GM12878 (cell line): ENCODE measurements at regions not wholly inside any gene's neighbourhood (a gene's known extent, or its start where the extent isn't known, plus 50 kb on each side); places are given as distances from the start of the nearest gene placed in this dataset.

Experiments used
- ATAC-seq: fragments of 200-7000 bp; cut with Tn5 transposase; 3 replicates; pipeline ENCODE4 v1.9.1; 2020; ENCODE audit warnings: mild to moderate bottlenecking, moderate library complexity
- BruUV-seq: library from RNA; stranded (reverse); fragments of 400-500 nt; replicated peaks from 2 replicates; lab custom pipeline; 2021; lab: Mats Ljungman, UMichigan
- CTCF ChIA-PET: fragments of 300-600 bp; sonication (Branson Sonifier 250); formaldehyde crosslinking; extraction: SDS; loops from one replicate; lab custom pipeline; 2021; ENCODE audit warnings: inconsistent platforms; lab: Yijun Ruan, JAX
- POLR2A ChIA-PET: fragments of 350-600 bp; formaldehyde crosslinking; extraction: SDS; loops from one replicate; lab custom pipeline; 2021; ENCODE audit warnings: inconsistent platforms; lab: Charles Lee
- RAD21 ChIA-PET: fragments of 300-600 bp; sonication (Branson Sonifier 250); formaldehyde crosslinking; loops from one replicate; lab custom pipeline; 2023; ENCODE audit warnings: antibody characterized with exemption; ENCODE audit not compliant: unreplicated experiment; lab: Charles Lee
- SMC1A ChIA-PET: fragments of 300-600 bp; sonication (Branson Sonifier 250); formaldehyde crosslinking; loops from one replicate; lab custom pipeline; 2023; ENCODE audit not compliant: unreplicated experiment, uncharacterized antibody; lab: Charles Lee
- DNase-seq: peaks from one replicate; pipeline ENCODE4 v3.0.0-alpha.2; 2011; ENCODE audit warnings: low read depth, low spot score
- FAIRE-seq: peaks from 3 replicates; lab custom pipeline; 2011; peaks lifted over from hg19 to GRCh38; lab: Jason Lieb, UNC
- H2AFZ ChIP-seq: 2 replicates; pipeline ENCODE4 v1.6.0; 2011; ENCODE audit warnings: low read depth, low read length, control low read depth; ENCODE audit not compliant: control insufficient read depth
- H3K27ac ChIP-seq: 2 replicates; pipeline ENCODE4 v1.5.1; 2011; ENCODE audit warnings: control low read depth; ENCODE audit not compliant: control insufficient read depth, insufficient read depth
- H3K27me3 ChIP-seq, 2 experiments: replicated peaks in 1 of 2; 2 replicates each; pipeline versions ENCODE4 v1.6.0 to v1.6.1; 2011; ENCODE audit warnings: low read length in 1 of 2; ENCODE audit not compliant: control insufficient read depth in 2 of 2, insufficient read depth in 2 of 2
- H3K36me3 ChIP-seq, 2 experiments: 2 replicates each; pipeline ENCODE4 v1.5.1; 2011; ENCODE audit warnings: low read length in 1 of 2; ENCODE audit not compliant: control insufficient read depth in 2 of 2, insufficient read depth in 2 of 2
- H3K4me1 ChIP-seq: 2 replicates; pipeline ENCODE4 v1.6.1; 2011; ENCODE audit warnings: mild to moderate bottlenecking, low read length, moderate library complexity, mixed read lengths; ENCODE audit not compliant: control insufficient read depth, insufficient read depth
- H3K4me2 ChIP-seq: 2 replicates; pipeline ENCODE4 v1.6.0; 2011; ENCODE audit warnings: control low read depth; ENCODE audit not compliant: control insufficient read depth, insufficient read depth
- H3K4me3 ChIP-seq: fragments of 200-600 bp; sonication (generic); 2 replicates; pipeline ENCODE4 v1.5.1; 2016
- H3K79me2 ChIP-seq: 2 replicates; pipeline ENCODE4 v1.6.0; 2011; ENCODE audit warnings: low read length; ENCODE audit not compliant: control insufficient read depth, insufficient read depth
- H3K9ac ChIP-seq: 2 replicates; pipeline ENCODE4 v1.8.0; 2011; ENCODE audit warnings: low read length, control low read depth, mixed read lengths; ENCODE audit not compliant: control insufficient read depth, insufficient read depth
- H3K9me3 ChIP-seq: replicated peaks from 3 replicates; pipeline ENCODE4 v1.5.1; 2011; ENCODE audit warnings: mild to moderate bottlenecking, low read length; ENCODE audit not compliant: control insufficient read depth, insufficient read depth
- H4K20me1 ChIP-seq: 2 replicates; pipeline ENCODE4 v1.6.0; 2011; ENCODE audit not compliant: control insufficient read depth, insufficient read depth
- BHLHE40 ChIP-seq, 2 experiments: fragments of 450-650 bp in 1 of 2; IDR thresholded peaks; 2 replicates each; pipeline ENCODE4 v1.6.1; 2011 to 2017; ENCODE audit warnings: low read depth in 2 of 2, borderline replicate concordance in 1 of 2, improper control_type of control experiment in 1 of 2, low read length in 1 of 2, mild to moderate bottlenecking in 1 of 2
- CHD4 ChIP-seq: fragments of 200-600 bp; sonication (generic); IDR thresholded peaks from 2 replicates; pipeline ENCODE4 v1.6.1; 2016; ENCODE audit warnings: mild to moderate bottlenecking
- EED ChIP-seq: sonication (generic); IDR thresholded peaks from 2 replicates; pipeline ENCODE4 v1.6.1; 2016; ENCODE audit warnings: antibody characterized with exemption, low read depth
- KAT2A ChIP-seq: conservative IDR thresholded peaks from 2 replicates; pipeline ENCODE4 v1.6.1; 2011; ENCODE audit warnings: low read depth, low read length; ENCODE audit not compliant: control insufficient read depth
- LARP7 ChIP-seq: fragments of 450-650 bp; IDR thresholded peaks from 2 replicates; pipeline ENCODE4 v1.6.1; 2017; ENCODE audit warnings: mild to moderate bottlenecking
- NKRF ChIP-seq: fragments of 450-650 bp; conservative IDR thresholded peaks from 2 replicates; pipeline ENCODE4 v1.6.1; 2017; ENCODE audit warnings: mild to moderate bottlenecking, moderate library complexity
- PAX5 ChIP-seq: IDR thresholded peaks from 2 replicates; pipeline ENCODE4 v1.6.1; 2011; ENCODE audit warnings: low read depth, low read length, borderline replicate concordance
- POLR2A ChIP-seq: IDR thresholded peaks from 2 replicates; pipeline ENCODE4 v1.6.1; 2011; ENCODE audit warnings: low read depth, mild to moderate bottlenecking, low read length
- SMARCA5 ChIP-seq: fragments of 450-650 bp; IDR thresholded peaks from 2 replicates; pipeline ENCODE4 v1.6.1; 2017; ENCODE audit warnings: mild to moderate bottlenecking
- SMC3 ChIP-seq: IDR thresholded peaks from 2 replicates; pipeline ENCODE4 v1.6.1; 2011; ENCODE audit warnings: low read length, improper control_type of control experiment, borderline replicate concordance
- TARDBP ChIP-seq: IDR thresholded peaks from 2 replicates; pipeline ENCODE4 v1.6.1; 2016; ENCODE audit warnings: borderline replicate concordance
- TBL1XR1 ChIP-seq: IDR thresholded peaks from 2 replicates; pipeline ENCODE4 v1.6.1; 2012; ENCODE audit warnings: low read depth, low read length, improper control_type of control experiment
- TCF7 ChIP-seq: IDR thresholded peaks from 2 replicates; pipeline ENCODE4 v1.6.1; 2014; ENCODE audit warnings: antibody characterized with exemption, borderline replicate concordance
- YBX1 ChIP-seq: fragments of 450-650 bp; IDR thresholded peaks from 2 replicates; pipeline ENCODE4 v1.6.1; 2016; ENCODE audit warnings: antibody characterized with exemption
- WGBS: methylation state at CpG from one replicate; pipeline ENCODE4 v1.1.6; 2016; ENCODE audit warnings: low lambda C conversion rate; ENCODE audit not compliant: insufficient replicate concordance, insufficient coverage; ENCODE audit errors: missing lambda C conversion rate; 5-methylcytosine and 5-hydroxymethylcytosine counted together
- in situ Hi-C: fragments of 300-500 bp; cut with MboI; formaldehyde crosslinking; loops from 9 replicates; pipeline ENCODE4 v1.14.3; 2018; ENCODE audit warnings: mixed read lengths
- intact Hi-C: fragments of 100-400 bp; cut with micrococcal nuclease; formaldehyde crosslinking; loops from one replicate; pipeline ENCODE4 v1.14.2; 2022; ENCODE audit not compliant: unreplicated experiment
- TF ChIP-seq, protein P1 (sequence below): fragments of 450-650 bp; IDR thresholded peaks from 2 replicates; pipeline ENCODE4 v1.6.1; 2017; ENCODE audit warnings: low read depth, mild to moderate bottlenecking, moderate library complexity
- TF ChIP-seq, protein P2 (sequence below): IDR thresholded peaks from 2 replicates; pipeline ENCODE4 v1.6.1; 2011; ENCODE audit warnings: low read depth, mild to moderate bottlenecking, low read length, moderate library complexity, borderline replicate concordance; ENCODE audit errors: extremely low read depth
- TF ChIP-seq, protein P3 (sequence below): IDR thresholded peaks from 2 replicates; pipeline ENCODE4 v1.6.1; 2011; ENCODE audit warnings: mild to moderate bottlenecking, low read depth, low read length, moderate library complexity; ENCODE audit not compliant: insufficient replicate concordance

GRCh38 chr22:25368271-25368670, 148.8 kb downstream of the CRYBB2 start:
- WGBS = 67% methylated on average over 5 of the region's 5 CpGs
- POLR2A ChIA-PET = no interaction called here
- no peak for FAIRE-seq

More at GRCh38 chr22:25368271-25368670, 148.8 kb downstream of the CRYBB2 start:
- ChIA-PET CTCF (interaction anchor here (0.6 kb wide), 1 partner anchor 54 kb away, joined by 3 read pairs; no protein-coding TSS in a partner anchor), RAD21 (no interaction called here), SMC1A (no interaction called here)
- DNase-seq = no peak
- no peak for ATAC-seq
- Histone ChIP-seq H3K27me3 (no peaks in the 10 kb centered on the region), H3K4me1 (peaks cover 5% of the 10 kb centered on the region; the same call in 1 of the 2 replicates), H3K9ac (no peak overlapping the region), H3K9me3 (no peaks in the 10 kb centered on the region), H4K20me1 (no peaks in the 10 kb centered on the region; the same call in 1 of the 2 replicates), H3K4me3 (no peak overlapping the region), H3K27ac (no peak overlapping the region), H3K4me2 (no peak overlapping the region), H3K79me2 (no peaks in the 10 kb centered on the region), H3K36me3 (peaks cover 0 to 12% of the 10 kb centered on the region in 2 experiments), H2AFZ (no peak overlapping the region)
- intact Hi-C loops (no loop called here), in situ Hi-C loops (no loop called here)
- no TSS peak for BruUV-seq
- TF ChIP-seq, protein P1, sequence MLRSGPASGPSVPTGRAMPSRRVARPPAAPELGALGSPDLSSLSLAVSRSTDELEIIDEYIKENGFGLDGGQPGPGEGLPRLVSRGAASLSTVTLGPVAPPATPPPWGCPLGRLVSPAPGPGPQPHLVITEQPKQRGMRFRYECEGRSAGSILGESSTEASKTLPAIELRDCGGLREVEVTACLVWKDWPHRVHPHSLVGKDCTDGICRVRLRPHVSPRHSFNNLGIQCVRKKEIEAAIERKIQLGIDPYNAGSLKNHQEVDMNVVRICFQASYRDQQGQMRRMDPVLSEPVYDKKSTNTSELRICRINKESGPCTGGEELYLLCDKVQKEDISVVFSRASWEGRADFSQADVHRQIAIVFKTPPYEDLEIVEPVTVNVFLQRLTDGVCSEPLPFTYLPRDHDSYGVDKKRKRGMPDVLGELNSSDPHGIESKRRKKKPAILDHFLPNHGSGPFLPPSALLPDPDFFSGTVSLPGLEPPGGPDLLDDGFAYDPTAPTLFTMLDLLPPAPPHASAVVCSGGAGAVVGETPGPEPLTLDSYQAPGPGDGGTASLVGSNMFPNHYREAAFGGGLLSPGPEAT = no peak
- TF ChIP-seq, protein P2, sequence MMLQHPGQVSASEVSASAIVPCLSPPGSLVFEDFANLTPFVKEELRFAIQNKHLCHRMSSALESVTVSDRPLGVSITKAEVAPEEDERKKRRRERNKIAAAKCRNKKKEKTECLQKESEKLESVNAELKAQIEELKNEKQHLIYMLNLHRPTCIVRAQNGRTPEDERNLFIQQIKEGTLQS = no peak
- TF ChIP-seq EED (no peak), TCF7 (no peak), BHLHE40 (IDR thresholded peaks at IDR 0.05; ENCODE audit: borderline replicate concordance in 1 of 2, low read depth in 2 of 2, low read length in 1 of 2) (no peak), SMC3 (no peak), PAX5 (no peak), YBX1 (no peak), POLR2A (no peak), SMARCA5 (no peak), TBL1XR1 (no peak), TARDBP (no peak), CHD4 (no peak), LARP7 (no peak), KAT2A (no peak), NKRF (no peak)
- TF ChIP-seq, protein P3, sequence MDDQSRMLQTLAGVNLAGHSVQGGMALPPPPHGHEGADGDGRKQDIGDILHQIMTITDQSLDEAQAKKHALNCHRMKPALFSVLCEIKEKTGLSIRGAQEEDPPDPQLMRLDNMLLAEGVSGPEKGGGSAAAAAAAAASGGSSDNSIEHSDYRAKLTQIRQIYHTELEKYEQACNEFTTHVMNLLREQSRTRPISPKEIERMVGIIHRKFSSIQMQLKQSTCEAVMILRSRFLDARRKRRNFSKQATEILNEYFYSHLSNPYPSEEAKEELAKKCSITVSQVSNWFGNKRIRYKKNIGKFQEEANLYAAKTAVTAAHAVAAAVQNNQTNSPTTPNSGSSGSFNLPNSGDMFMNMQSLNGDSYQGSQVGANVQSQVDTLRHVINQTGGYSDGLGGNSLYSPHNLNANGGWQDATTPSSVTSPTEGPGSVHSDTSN = no peak
